Mesenchymal stem cell (in vitro differentiated cells and primary cell): ENCODE measurements at regions not wholly inside any gene's neighbourhood (a gene's known extent, or its start where the extent isn't known, plus 50 kb on each side); places are given as distances from the start of the nearest gene placed in this dataset. TPM values are rescaled to one million over a fixed set of nuclear protein-coding genes. Genes with fewer than 3 reads are reported as not detected.

Experiments used
- DNase-seq: peaks from one replicate; pipeline ENCODE4 v3.0.0-alpha.2; 2013
- H2AFZ ChIP-seq: one replicate; pipeline ENCODE4 v1.6.1; 2013; ENCODE audit warnings: low read depth, mild to moderate bottlenecking, control low read depth, inconsistent platforms, low read length, moderate library complexity
- H2AK5ac ChIP-seq: 2 replicates; pipeline ENCODE4 v1.6.1; 2013; ENCODE audit warnings: low read length, moderate library complexity, mild to moderate bottlenecking, inconsistent platforms; ENCODE audit not compliant: severe bottlenecking
- H2BK120ac ChIP-seq: one replicate; pipeline ENCODE4 v1.6.1; 2013; ENCODE audit warnings: low read depth, mild to moderate bottlenecking, inconsistent platforms, low read length, moderate library complexity
- H2BK12ac ChIP-seq, 2 experiments: one replicate each; pipeline ENCODE4 v1.6.1; 2013; ENCODE audit warnings: inconsistent platforms in 2 of 2, low read length in 2 of 2, mild to moderate bottlenecking in 2 of 2, moderate library complexity in 2 of 2, control low read depth in 1 of 2
- H2BK15ac ChIP-seq: one replicate; pipeline ENCODE4 v1.6.1; 2013; ENCODE audit warnings: mild to moderate bottlenecking, low read depth, inconsistent platforms; ENCODE audit not compliant: poor library complexity, severe bottlenecking
- H2BK5ac ChIP-seq: 2 replicates; pipeline ENCODE4 v1.6.1; 2013; ENCODE audit warnings: low read depth, mild to moderate bottlenecking, low read length, control low read depth, inconsistent platforms; ENCODE audit not compliant: poor library complexity, severe bottlenecking
- H3K14ac ChIP-seq, 2 experiments: one replicate each; pipeline ENCODE4 v1.6.1; 2013; ENCODE audit warnings: inconsistent platforms in 2 of 2, low read length in 2 of 2, control low read depth in 1 of 2, mild to moderate bottlenecking in 1 of 2, moderate library complexity in 1 of 2
- H3K18ac ChIP-seq, 2 experiments: one replicate each; pipeline ENCODE4 v1.6.1; 2013; ENCODE audit warnings: inconsistent platforms in 2 of 2, low read length in 2 of 2, control low read depth in 1 of 2, low read depth in 1 of 2, mild to moderate bottlenecking in 1 of 2
- H3K23ac ChIP-seq, 2 experiments: one replicate each; pipeline ENCODE4 v1.6.1; 2013; ENCODE audit warnings: inconsistent platforms in 2 of 2, low read length in 2 of 2, mild to moderate bottlenecking in 2 of 2, moderate library complexity in 2 of 2, control low read depth in 1 of 2
- H3K27ac ChIP-seq: 2 replicates; pipeline ENCODE4 v1.5.1; 2013; ENCODE audit warnings: mild to moderate bottlenecking, moderate library complexity, low read length, control low read depth, inconsistent platforms; ENCODE audit not compliant: poor library complexity, severe bottlenecking
- H3K27me3 ChIP-seq, 2 experiments: 2 replicates each; pipeline versions ENCODE4 v1.6.1 to v1.7.0; 2013; ENCODE audit warnings: low read length in 2 of 2, mild to moderate bottlenecking in 2 of 2, moderate library complexity in 2 of 2, control low read depth in 1 of 2, inconsistent platforms in 1 of 2; ENCODE audit not compliant: control insufficient read depth in 1 of 2, insufficient read depth in 1 of 2
- H3K36me3 ChIP-seq, 2 experiments: 2 replicates each; pipeline versions ENCODE4 v1.6.1 to v1.7.0; 2013; ENCODE audit warnings: low read length in 2 of 2, control low read depth in 1 of 2, inconsistent platforms in 1 of 2, low read depth in 1 of 2, mild to moderate bottlenecking in 1 of 2; ENCODE audit not compliant: insufficient read depth in 2 of 2, control insufficient read depth in 1 of 2
- H3K4ac ChIP-seq, 2 experiments: one replicate each; pipeline ENCODE4 v1.6.1; 2013; ENCODE audit warnings: inconsistent platforms in 2 of 2, low read length in 2 of 2, mild to moderate bottlenecking in 2 of 2, moderate library complexity in 2 of 2, control low read depth in 1 of 2, low read depth in 1 of 2
- H3K4me1 ChIP-seq: 2 replicates; pipeline ENCODE4 v1.6.1; 2013; ENCODE audit warnings: low read depth, low read length, control low read depth; ENCODE audit not compliant: control insufficient read depth, insufficient read depth
- H3K4me2 ChIP-seq: 2 replicates; pipeline ENCODE4 v1.6.1; 2013; ENCODE audit warnings: low read length, mild to moderate bottlenecking, inconsistent platforms; ENCODE audit not compliant: poor library complexity, severe bottlenecking
- H3K4me3 ChIP-seq, 2 experiments: 2 replicates each; pipeline versions ENCODE4 v1.5.1 to v1.7.0; 2013; ENCODE audit warnings: low read length in 2 of 2, mild to moderate bottlenecking in 2 of 2, control low read depth in 1 of 2, low read depth in 1 of 2; ENCODE audit not compliant: insufficient read depth in 1 of 2
- H3K79me1 ChIP-seq: replicated peaks from 2 replicates; pipeline ENCODE4 v1.6.1; 2013; ENCODE audit warnings: mild to moderate bottlenecking, control low read depth, low read length, inconsistent platforms; ENCODE audit not compliant: poor library complexity, severe bottlenecking
- H3K9ac ChIP-seq: 2 replicates; pipeline ENCODE4 v1.7.0; 2013; ENCODE audit warnings: mild to moderate bottlenecking, low read length, moderate library complexity
- H3K9me3 ChIP-seq: 2 replicates; pipeline ENCODE4 v1.7.0; 2013; ENCODE audit warnings: mild to moderate bottlenecking, low read length; ENCODE audit not compliant: control insufficient read depth
- H4K8ac ChIP-seq: one replicate; pipeline ENCODE4 v1.6.1; 2013; ENCODE audit warnings: inconsistent platforms, mild to moderate bottlenecking, low read length, moderate library complexity
- H4K91ac ChIP-seq: one replicate; pipeline ENCODE4 v1.6.1; 2013; ENCODE audit warnings: mild to moderate bottlenecking, low read length, inconsistent platforms
- WGBS: methylation state at CpG from one replicate; pipeline ENCODE4 v1.1.7; 2013; ENCODE audit warnings: mixed read lengths; 5-methylcytosine and 5-hydroxymethylcytosine counted together
- small RNA-seq: library from polyadenylated mRNA; stranded (forward); fragments of <200 nt; extraction: miRNeasy Mini kit (QIAGEN cat#:217004); gene quantifications from one replicate; pipeline ENCODE3, GENCODE V24; 2013; ENCODE audit warnings: low read depth

DNA sequence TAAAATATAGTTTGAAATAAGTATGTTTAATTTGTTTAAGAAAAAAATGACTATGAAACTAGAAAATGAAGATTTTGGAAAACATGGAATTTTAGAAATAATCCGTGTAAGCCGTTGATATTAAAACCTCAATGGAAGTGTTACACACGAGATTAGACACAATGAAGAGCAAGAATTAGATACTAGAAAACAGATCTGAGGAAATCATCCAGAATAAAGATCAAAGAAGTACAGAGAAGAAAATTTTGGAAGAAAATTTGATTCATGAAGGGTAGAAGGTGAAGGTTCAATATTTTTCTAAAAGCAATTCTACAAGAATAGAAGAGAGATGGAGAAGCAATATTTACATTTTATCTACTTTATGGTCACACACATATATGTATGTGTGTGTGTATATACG is 52.5 kb upstream of the SATB1 start:
- no peak overlapping the region for H3K4ac ChIP-seq
- no peak overlapping the region for H2BK5ac ChIP-seq
- H2BK12ac ChIP-seq, result no peak overlapping the region
- no peaks in the 10 kb centered on the region for H3K4me1 ChIP-seq
- H2BK15ac ChIP-seq, result no peak overlapping the region
- no peak overlapping the region for H2BK120ac ChIP-seq
- H3K9me3 ChIP-seq, result no peaks in the 10 kb centered on the region
- H3K4me3 ChIP-seq, result no peak overlapping the region
- no peak overlapping the region for H3K9ac ChIP-seq
- no peak overlapping the region for H2AFZ ChIP-seq
- H3K14ac ChIP-seq, result no peak overlapping the region
- no peak overlapping the region for H3K18ac ChIP-seq
- H2AK5ac ChIP-seq, result no peak overlapping the region
- no peaks in the 10 kb centered on the region for H3K36me3 ChIP-seq
- no peak for DNase-seq
- no peak overlapping the region for H4K91ac ChIP-seq
- WGBS, result 77% methylated on average over 2 of the region's 4 CpGs
- no peak overlapping the region for H3K4me2 ChIP-seq
- H3K27me3 ChIP-seq, result no peaks in the 10 kb centered on the region
- H4K8ac ChIP-seq, result no peak overlapping the region
- no peak overlapping the region for H3K27ac ChIP-seq
- H3K23ac ChIP-seq, result no peak overlapping the region
- H3K79me1 ChIP-seq, result no peaks in the 10 kb centered on the region

Small RNA genes lying in the stretch of these regions (small RNA-seq; reads per million reads assigned to genes)
- not detected for gene RNU6-138P
